GM19351 (cell line): ENCODE measurements at regions not wholly inside any gene's neighbourhood (a gene's known extent, or its start where the extent isn't known, plus 50 kb on each side); places are given as distances from the start of the nearest gene placed in this dataset.
"Not testable (repeated sequence)": the region's sequence is repeated elsewhere in the genome, so short reads cannot be mapped to it uniquely, and the experiment has no call there.

Experiments used
- ATAC-seq: cut with Tn5 transposase; IDR thresholded peaks from one replicate; pipeline ENCODE4 v1.9.1; 2021; ENCODE audit warnings: mild to moderate bottlenecking, moderate library complexity; ENCODE audit not compliant: unreplicated experiment

DNA sequence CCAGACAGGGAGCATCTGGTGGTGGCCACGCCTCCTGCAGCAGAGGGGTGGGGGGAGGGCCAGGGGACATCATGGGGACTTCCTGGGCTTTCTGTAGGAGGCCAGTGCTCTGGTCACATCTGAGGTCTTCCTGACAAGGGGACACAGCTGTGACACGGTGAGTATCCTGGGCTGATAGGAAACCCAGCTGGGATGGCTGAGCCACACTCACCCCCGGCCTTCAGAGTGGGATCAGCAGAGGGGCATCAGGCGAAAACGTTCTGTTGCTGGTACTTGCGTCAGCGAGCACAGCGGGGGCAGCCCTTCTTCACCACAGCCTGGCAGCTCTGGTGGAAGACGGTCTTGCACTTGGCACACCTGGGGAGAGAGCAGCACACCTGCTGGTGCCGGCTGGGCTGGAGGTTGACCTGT lies 122.9 kb upstream of the SMURF2 start:
- ATAC-seq, result no peak

DNA sequence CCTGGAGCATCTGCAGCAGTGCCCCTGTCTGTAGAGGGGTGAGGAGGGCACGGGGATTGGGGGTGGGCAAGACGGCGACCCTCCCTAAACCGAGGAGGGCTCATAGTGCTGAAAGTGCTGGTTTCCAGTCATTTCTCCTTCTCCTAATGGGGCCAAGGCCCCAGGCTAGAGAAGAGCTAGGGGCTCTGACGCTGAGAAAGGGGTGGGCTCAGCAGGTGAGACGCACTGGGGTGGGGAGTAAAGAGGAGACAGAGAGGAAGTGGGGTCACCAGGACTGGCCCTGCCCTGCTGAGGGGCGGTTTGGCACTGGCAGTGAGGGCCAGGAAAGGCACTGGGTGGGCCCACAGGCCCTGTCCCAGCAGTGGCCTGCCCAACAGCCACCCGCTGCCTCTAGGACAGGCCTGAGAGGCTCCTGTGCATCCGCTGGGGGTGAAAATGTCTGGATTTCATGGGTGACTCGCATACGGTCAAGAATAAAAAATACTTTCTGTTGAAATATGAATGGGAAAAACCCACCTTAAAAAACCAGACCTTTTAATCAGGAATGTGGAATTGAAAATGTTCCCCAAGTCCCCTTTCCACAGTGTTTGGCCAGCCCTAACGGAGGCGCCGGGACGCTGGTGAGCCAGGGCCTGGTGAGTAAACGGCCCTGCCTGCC lies 122.4 kb upstream of the SMURF2 start:
- ATAC-seq, result no peak

DNA sequence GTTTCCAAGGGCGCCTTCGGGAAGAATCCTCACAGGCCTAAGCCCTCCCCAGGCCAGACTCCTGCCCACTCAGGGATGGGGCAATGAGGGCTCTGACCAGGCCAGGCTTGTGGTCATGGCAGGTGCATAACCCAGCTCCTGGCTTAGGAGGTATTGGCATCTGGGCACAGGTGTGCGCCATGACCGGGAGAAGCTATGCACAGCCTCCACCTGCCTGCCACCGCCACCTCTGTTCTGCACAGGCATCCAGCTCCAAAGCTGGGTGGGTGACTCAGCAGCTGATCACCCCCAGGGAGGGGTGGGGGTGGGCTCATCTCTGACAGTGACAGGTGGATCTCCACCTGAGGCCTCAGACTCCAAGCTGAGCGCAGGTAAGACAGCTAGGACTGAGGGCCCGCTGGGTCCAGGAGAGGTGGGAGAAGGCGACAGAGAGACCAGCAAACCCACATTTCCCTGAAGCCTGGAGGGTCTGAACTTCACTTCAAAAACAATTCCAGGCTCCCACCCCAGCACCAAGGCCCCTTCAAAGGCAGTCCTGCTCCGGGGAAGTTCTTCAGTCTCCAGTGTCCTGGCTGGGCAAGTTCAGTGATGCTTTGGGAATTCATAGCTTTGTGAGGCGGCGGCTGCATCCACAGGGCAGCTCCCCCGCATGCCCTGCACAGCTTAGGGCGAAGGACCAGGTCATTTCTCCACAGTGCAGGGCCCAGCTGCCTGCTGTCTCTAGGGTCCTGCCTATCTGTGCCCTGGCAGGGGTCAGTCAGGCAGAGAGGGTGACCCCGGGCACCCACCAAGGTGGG lies 121.6 kb upstream of the SMURF2 start:
- no peak for ATAC-seq

DNA sequence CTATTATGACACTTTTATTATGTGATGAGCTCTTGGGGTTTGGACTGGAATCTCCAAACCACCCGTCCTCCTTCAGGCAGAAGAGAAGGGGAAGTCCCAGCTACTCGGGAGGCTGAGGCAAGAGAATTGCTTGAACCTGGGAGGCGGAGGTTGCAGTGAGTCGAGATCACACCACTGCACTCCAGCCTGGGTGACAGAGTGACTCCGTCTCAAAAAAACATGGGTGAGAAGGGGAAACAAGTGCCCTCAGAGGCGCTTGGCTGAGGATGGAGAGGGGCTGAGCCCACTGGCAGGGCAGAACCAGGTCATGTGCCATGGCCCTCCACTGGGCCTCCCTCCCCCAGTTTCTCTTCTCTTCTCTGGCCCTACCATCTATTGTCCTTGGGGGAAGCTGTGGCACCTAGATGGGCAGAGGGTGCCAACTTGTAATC lies 120.9 kb upstream of the SMURF2 start:
- ATAC-seq, result no peak

DNA sequence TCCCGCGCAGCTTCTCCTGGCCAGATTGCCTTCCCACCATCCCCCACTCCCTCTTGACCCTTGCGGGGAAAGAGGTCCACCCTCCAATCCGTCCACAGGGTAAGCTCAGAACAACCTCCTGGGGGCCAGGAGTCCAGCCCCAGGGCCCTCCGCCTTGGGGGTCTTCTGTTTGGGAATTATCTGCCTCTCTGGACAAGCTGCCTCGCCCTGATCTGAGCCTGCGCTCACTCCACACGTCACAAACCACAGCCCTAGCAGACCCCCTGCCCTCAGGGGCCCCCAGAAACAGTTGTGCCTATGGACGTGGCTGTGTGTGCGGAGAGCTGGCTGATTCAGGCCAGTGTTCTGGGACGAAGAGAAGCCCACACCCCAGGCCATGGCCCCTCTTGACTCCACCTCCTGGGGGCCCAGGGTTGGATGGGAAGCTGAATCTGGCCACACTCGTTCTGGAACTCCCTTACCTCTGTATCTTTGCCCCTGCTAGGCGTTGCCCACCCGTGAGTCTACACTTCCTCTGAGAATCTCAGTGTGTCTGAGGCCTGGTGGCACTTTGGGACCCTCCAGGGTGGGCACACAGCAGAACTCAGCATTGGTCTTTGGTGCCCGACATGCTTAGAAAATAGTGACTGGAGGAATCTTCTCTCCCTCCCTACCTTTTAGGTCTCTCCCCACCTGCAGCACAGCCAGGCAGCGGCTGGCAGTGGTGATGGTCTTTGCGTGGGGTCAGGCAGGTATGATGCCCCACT lies 119.9 kb upstream of the SMURF2 start:
- no peak for ATAC-seq

DNA sequence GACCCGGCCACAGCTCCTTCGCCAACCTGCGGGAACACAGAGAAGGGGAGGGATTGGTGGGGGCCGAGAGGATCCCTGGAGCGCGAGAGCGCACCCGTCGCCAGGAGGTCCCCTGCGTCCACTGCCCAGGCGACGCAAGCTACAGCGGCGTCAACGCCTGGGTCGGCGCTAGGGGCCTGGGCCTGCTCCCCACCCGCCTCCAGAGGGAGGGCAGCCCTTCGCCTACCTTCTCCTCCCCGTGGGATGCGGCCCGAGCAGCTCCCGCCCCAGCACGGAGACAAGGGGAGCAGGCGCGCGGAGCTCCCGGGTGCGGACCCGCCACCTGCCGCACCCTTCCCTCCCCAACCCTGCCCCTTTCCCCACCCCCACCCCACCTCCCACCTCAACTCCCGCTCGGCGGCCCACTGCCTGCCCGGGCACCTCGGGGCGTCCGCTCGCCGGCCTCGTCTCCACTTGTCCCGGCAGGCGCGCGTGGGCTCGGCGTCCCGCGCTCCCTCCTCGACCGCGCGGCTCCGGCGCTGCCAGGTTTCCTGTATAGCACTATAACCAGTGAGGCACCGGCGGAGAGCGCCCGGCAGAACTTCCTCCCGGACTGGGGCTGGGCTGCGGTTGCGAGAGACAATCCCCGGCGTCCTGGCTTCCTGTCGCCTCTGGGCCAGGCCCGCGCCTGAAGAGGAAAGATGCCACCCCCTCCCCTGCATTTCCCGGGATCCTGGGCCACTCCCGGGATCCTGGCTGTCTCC lies 119.1 kb upstream of the SMURF2 start:
- ATAC-seq, result no peak

DNA sequence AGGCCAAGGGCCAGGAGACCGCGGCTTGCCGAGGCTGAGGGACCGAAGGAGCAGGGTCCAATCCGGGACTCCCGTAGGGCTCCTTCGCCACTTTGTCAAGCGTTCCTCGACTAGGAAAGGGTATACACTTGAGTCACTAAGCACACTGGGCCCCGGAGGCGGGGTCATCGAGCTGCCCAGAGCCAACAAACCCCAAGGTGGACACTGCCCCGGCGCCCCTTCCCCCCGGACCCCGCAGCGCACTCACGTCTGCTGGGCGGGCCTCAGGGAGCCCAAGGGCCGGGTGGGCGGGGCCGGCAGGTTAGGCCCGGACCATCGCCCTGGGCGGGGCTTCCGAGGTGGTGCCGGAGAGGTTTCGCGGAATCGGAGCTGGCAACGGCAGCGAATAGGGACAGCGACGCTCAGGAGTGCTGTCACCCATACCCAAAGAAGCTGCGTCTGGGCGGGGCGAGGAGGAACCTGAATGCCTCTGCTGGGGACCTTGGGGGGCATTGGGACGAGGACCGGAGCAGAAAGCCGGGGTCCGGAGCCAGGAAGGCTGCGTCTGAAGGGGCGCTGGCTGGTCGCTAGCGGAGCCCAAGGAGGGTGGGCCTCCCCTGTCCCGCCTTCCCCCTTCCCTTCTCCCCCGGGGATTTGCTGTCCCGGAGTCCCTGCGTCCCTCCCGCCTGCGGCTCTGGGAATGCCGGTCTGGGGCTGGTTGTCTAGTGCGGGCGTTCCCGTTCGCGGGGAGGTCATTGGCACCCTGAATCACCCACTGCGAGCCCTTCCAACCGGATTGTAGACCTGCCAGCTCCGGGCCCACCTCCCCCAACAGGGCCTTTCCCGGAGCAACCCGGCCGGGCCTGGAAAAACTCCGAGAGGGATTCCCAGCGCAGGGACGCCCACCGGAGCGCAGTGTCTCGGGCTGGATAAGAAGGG lies 118.2 kb upstream of the SMURF2 start:
- no peak for ATAC-seq

DNA sequence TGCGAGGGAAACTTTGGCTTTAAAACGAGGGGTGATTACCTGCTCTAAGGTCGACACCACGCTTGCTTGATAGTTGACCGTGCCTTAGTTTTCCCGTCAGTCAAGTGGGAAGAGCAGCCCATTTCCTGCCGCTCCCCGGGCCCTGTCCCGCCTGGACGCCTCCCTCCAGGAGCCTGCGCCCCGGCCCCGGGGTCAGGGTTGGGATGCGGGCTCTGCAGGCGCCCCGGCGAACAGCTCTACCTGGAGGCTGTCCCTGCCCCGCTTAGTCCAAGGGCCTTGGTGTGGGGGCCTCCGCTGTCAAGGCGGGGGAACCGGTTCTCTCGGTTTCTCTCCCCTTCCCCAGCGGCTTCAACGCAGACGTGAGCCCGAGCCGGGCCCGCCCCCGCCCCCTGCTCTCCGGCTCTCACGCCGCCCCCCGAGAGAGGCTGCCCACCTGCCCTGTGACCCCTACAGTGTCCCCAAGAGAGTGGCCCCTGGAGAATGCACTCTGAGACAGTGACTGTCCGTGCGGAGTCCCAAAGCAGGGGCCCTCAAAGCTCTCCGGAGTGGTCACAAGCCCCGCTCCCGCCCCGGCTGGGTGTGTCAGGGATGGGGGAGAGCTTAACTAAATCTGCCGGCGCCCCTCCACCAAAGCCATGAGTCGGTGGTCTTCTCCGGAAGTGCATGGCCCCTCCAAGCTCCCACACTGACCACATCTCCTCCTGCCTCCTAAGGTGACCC lies 117.4 kb upstream of the SMURF2 start:
- no peak for ATAC-seq

DNA sequence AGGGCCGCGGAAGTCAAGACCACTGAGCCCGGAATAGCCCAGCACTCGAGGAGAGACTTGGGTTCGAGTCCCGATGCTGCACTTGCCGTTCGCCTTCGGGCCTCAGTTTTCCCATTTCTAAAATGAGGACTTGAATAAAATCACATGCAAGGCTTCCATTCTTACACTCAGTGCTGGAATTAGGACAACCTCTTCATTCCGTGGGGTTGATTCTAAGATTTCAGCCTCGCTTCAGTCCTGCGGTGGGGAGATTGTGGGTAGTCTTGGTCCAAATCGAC lies 116.9 kb upstream of the SMURF2 start:
- ATAC-seq, result not testable (repeated sequence)

DNA sequence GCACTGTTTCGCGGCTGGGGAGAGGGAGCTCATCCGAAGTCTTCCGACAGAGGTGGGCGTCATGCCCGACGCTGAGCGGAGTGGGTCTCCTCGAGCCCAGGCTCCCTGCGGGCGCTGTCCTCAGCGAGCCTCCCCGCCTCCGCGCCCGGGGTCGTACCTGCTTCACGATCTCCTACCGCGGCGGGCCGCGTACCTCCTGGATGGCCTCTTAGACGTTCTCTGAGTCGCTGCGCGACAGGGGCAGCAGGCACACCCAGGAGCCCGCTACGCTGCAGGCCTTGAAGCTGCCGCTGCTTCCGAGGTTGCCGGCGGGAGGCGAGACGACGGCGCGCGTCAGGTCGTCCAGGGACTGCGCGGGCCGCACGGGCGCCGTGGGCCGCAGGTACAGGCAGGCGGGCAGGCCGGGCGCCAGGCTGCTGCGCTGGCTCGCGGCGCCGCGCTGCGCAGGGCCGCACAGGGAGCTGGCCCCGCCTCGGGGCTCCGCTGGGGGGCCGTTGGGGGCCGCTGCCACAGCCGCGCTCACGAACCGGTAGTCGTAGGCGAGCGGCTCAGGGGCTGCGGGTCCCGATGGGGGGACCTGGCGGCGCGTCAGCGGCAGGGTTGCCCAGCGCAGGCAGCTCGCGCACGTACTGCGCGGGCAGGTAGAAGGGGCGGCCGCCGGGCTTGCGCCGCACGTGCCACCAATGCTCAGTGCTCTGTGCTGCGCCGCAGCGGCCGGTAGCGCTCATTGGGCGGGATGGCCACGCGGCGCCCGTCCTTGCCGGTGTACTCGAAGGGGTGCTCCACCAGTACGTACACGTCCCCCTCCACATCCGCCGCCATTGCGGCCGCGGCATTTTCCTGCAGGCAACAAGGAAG lies 116.4 kb upstream of the SMURF2 start:
- no peak for ATAC-seq

DNA sequence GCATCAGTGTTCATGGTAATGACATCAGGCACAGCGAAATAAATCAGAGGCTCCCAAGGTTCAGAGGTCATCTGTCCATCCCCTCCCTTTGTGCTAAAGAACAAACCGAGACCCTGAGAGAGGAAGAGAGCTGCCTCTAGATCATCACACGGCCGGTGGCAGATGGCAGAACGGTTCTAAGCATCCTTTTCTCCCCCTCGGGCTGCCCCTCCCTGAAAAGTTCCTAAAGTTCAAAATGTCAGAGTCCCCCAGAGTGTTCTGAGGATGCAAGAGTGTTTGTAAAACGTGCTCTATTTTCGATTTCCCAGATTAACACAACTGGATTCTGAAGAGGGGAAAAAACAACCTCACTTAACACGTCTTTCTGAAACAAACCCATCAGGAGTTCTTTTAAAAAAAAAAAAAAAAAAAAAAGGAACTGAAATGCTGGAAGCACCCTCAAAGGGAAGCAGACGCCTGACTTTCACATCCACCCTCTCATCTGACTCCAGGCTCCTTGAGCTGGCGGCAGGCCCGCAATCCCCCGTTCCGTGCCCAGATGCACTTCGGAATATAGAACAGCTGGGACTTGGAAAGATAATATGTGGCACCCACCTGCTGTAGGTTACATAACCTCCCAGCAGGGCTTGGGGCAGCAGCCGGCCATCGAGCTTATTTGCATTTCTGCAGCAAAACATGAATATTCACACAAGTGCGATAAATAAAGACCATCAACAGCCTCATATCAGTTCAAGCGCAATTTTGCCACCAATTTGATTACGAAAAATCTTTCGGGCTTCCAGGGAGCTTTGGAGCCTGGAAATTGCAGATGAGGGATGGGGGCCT lies 115.5 kb upstream of the SMURF2 start:
- no peak for ATAC-seq

DNA sequence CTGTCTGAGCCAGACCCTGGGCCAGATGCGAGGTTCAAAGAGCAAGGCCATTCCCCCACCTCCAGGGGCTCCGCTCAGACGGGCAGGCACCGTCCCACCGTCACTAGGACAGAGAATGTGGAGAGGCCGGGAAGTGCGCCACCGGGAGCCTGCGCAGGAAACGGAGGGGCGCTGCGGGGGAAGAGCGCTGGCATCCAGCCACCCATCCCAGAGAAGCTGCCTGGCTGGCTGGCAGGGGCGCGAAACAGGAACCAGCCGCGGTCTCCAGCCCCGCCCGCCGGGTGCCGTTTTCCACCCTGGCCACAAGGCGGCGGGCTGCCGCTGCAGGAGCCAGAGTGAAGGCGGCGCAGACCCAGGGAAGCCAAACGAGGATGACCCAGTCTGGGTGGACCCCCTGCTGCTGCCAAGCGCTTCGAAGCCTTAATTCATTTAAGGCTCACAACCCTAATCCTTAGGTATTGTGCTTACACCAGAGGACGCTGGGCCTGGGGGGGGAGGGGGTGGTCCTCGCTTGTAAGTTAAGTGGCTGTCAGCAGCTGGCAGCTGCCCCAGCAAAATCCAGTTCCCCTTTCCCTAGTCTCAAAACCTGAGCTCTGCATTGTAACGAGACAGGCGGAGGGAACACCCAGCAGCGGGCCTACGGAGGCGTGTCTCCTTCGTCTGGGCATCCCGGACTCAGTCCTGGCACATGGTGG lies 114.8 kb upstream of the SMURF2 start:
- peak; percentile 42 for ATAC-seq

DNA sequence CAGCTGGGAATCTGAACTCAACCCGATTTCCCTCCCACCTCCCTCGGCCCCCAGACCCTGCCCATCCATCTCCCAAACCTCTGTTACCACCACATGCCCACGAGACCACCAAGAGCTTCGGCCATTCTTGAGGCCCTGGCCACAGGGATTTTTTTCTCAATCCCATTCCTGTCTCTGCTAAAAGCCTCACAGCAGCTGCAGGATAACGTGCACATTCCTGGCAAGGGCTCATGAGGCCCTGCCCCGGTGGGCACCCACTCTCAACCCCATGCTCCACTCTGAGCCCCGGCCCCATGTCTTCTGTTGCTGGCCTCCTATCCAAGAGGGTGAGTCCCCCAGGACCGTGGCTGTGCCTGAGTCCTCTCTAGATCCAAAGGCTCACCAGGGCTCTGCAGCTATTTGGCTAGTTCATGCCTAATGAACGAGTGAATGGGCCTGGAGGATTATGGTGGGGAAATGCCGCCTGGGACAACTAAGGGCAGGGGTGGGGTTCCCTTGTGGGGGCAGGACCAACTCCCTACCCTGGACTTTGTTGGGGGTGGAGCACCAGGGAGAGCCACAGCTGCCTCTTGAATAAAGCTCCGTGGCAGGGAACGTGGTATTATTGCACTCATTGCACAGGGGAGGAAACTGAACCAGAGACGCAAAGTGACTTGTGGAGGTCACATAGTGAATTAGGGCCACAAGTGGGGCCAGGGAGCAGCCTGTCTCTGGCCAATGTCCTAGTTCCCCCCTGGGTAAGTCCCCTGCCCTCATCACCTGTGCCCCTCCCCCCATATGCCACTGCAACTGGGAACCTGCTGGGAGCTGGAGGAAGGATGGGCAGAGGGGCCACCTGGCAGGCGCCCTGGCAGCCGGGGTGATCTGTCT lies 113.8 kb upstream of the SMURF2 start:
- ATAC-seq, result no peak

DNA sequence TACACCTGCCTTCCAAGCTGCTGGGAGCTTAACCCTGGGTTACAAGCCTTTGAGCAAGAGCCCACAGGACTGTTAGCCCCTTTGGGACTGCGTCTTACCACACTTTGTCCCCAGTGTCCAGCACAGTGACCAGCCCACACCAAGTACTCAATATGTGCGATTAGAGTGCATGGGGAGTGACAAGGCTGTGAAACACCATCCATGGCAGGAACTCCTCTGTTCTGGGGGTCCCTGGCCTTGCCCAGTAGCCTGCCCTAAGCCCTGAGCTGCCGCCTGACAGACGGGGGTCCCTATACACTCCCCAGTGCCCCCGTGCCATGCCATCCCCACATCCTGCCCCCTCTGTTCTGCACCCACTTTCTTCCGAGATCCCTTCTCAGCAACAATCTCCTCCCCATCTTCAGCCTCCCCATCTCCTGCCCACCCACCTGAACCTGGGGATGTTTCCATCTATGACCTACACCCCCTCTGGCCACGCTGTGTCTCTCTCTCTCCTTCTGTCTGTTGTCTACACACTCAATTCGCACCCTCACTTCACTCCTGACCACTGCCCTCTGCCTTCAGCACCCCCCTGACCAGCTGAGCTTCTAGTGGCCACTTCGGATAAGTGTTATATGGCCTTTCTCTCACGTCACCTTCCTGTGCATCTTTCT lies 112.9 kb upstream of the SMURF2 start:
- no peak for ATAC-seq

DNA sequence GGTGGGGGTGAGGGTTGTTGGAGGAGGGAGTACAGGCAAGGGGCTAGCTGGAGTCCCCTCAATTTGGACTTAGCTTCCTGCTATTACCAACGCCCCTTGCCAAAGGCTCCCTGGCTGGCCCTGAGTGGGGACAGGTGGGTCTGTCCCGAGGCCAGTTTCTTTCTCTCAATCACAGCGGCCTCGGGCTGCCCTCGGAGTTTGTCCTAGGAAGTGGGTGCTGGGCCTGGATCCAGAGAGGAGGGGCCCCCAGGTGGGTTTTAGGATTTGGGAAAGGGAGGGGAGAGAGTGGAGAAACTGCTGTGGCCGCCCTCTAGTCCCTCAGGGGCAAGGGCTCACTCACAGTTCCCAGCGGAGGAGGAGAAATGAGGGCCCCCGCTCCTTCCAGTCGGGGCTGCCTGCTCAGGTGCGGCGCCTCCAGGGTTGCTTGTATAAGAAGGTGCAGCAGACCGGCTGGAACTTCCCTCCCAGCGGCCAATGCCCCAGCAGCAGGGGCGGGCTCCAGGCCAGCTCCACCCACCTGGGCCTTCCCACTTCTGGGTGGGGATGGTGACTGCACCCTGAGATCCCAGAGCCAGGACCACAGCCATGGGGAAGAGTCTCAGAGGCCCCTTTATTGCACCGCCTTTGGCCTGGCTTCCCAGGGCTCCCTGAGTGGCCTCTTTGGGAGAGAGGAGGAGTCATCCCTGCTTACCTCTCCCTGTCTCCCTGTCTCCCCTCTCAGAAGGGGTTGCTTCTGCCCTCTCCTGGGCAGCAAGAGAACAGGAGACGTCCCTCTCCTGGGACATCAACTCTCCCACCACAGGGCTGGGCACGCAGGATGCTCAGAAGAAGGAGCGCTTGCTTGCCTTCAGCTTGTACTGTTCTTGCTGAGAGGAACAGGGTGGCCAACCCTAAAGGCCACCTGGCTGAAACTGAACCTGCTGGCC lies 112.0 kb upstream of the SMURF2 start:
- ATAC-seq, result peak; percentile 45
